ENCODE measurements at regions not wholly inside any gene's neighbourhood (a gene's known extent, or its start where the extent isn't known, plus 50 kb on each side); places are given as distances from the start of the nearest gene placed in this dataset.

GRCh38 chr11:35066030-35066429 is 72.9 kb upstream of the CD44 start:
- H2AFZ ChIP-seq (replicated peaks) = no peak overlapping the region
- no peak overlapping the region for H3K27ac Mint-ChIP-seq
- no peaks in the 10 kb centered on the region for H4K20me1 ChIP-seq (ENCODE audit: low read depth)
- H3K9me3 ChIP-seq (ENCODE audit: low read depth) = no peaks in the 10 kb centered on the region
- H3K4me1 ChIP-seq = no peaks in the 10 kb centered on the region
- no peaks in the 10 kb centered on the region for H3K36me3 ChIP-seq
- DNase-seq (ENCODE audit: low spot score) = no peak
- H3K36me3 Mint-ChIP-seq = no peaks in the 10 kb centered on the region
- peaks cover 16% of the 10 kb centered on the region for H3K9me3 Mint-ChIP-seq
- H3K27me3 ChIP-seq = no peaks in the 10 kb centered on the region
- no peak overlapping the region for H3K4me3 ChIP-seq
- H3K27me3 Mint-ChIP-seq (ENCODE audit: insufficient read depth, low read depth) = peaks cover 7% of the 10 kb centered on the region
- H3K4me2 ChIP-seq = no peak overlapping the region
- TF ChIP-seq EZH2phosphoT487 (IDR thresholded peaks at IDR 0.05) (no peak), EZH2 (IDR thresholded peaks at IDR 0.05) (no peak), CTCF (IDR thresholded peaks at IDR 0.05) (no peak)
- no peak overlapping the region for H3K27ac ChIP-seq
- no peaks in the 10 kb centered on the region for H3K79me2 ChIP-seq (ENCODE audit: low read depth)
- no peaks in the 10 kb centered on the region for H3F3A ChIP-seq (ENCODE audit: low read depth)
- H3K4me3 Mint-ChIP-seq = no peak overlapping the region
- no peak overlapping the region for H3K9ac ChIP-seq
- H3K4me1 Mint-ChIP-seq = no peaks in the 10 kb centered on the region

- no peak overlapping the region for H3K4me3 Mint-ChIP-seq
- peaks cover 16% of the 10 kb centered on the region for H3K9me3 Mint-ChIP-seq
- H3K79me2 ChIP-seq (ENCODE audit: low read depth) = no peaks in the 10 kb centered on the region
- no peaks in the 10 kb centered on the region for H3F3A ChIP-seq (ENCODE audit: low read depth)
- H2AFZ ChIP-seq (replicated peaks) = no peak overlapping the region
- peaks cover 5% of the 10 kb centered on the region for H3K27me3 Mint-ChIP-seq (ENCODE audit: insufficient read depth, low read depth)
- no peaks in the 10 kb centered on the region for H3K27me3 ChIP-seq
- H3K4me1 Mint-ChIP-seq = no peaks in the 10 kb centered on the region
- H3K36me3 ChIP-seq = no peaks in the 10 kb centered on the region
- no peak for DNase-seq (ENCODE audit: low spot score)
- H3K36me3 Mint-ChIP-seq = no peaks in the 10 kb centered on the region
- H3K4me3 ChIP-seq = no peak overlapping the region
- H3K9ac ChIP-seq = no peak overlapping the region
- no peaks in the 10 kb centered on the region for H4K20me1 ChIP-seq (ENCODE audit: low read depth)
- no peak for TF ChIP-seq EZH2phosphoT487 (IDR thresholded peaks at IDR 0.05)
- TF ChIP-seq EZH2 (IDR thresholded peaks at IDR 0.05) = no peak
- TF ChIP-seq CTCF (IDR thresholded peaks at IDR 0.05) = no peak
- H3K9me3 ChIP-seq (ENCODE audit: low read depth) = no peaks in the 10 kb centered on the region
- H3K4me2 ChIP-seq = no peak overlapping the region
- no peak overlapping the region for H3K27ac ChIP-seq
- no peaks in the 10 kb centered on the region for H3K4me1 ChIP-seq
- no peak overlapping the region for H3K27ac Mint-ChIP-seq
Observed at GRCh38 chr11:35066783-35067423, 72.1 kb upstream of the CD44 start.

- Mint-ChIP-seq H3K4me3 (no peak overlapping the region), H3K27me3 (ENCODE audit: insufficient read depth, low read depth) (peaks cover 5% of the 10 kb centered on the region), H3K4me1 (no peaks in the 10 kb centered on the region), H3K9me3 (peaks cover 16% of the 10 kb centered on the region), H3K36me3 (no peaks in the 10 kb centered on the region), H3K27ac (no peak overlapping the region)
- no peaks in the 10 kb centered on the region for H3F3A ChIP-seq (ENCODE audit: low read depth)
- H3K27ac ChIP-seq = no peak overlapping the region
- DNase-seq (ENCODE audit: low spot score) = no peak
- no peak overlapping the region for H2AFZ ChIP-seq (replicated peaks)
- H4K20me1 ChIP-seq (ENCODE audit: low read depth) = no peaks in the 10 kb centered on the region
- no peaks in the 10 kb centered on the region for H3K36me3 ChIP-seq
- no peaks in the 10 kb centered on the region for H3K4me1 ChIP-seq
- no peak overlapping the region for H3K9ac ChIP-seq
- no peak overlapping the region for H3K4me2 ChIP-seq
- no peaks in the 10 kb centered on the region for H3K9me3 ChIP-seq (ENCODE audit: low read depth)
- no peak overlapping the region for H3K4me3 ChIP-seq
- H3K79me2 ChIP-seq (ENCODE audit: low read depth) = no peaks in the 10 kb centered on the region
- no peaks in the 10 kb centered on the region for H3K27me3 ChIP-seq
- no peak for TF ChIP-seq EZH2phosphoT487 (IDR thresholded peaks at IDR 0.05)
- no peak for TF ChIP-seq EZH2 (IDR thresholded peaks at IDR 0.05)
- TF ChIP-seq CTCF (IDR thresholded peaks at IDR 0.05) = no peak
Observed at GRCh38 chr11:35071722-35072121, 67.2 kb upstream of the CD44 start.

All from neural progenitor cell (in vitro differentiated cells).